Neural cell (in vitro differentiated cells): ENCODE measurements at regions not wholly inside any gene's neighbourhood (a gene's known extent, or its start where the extent isn't known, plus 50 kb on each side); places are given as distances from the start of the nearest gene placed in this dataset.

Source experiments
- EP300 ChIP-seq: fragments of 450-650 bp; conservative IDR thresholded peaks from 2 replicates; pipeline ENCODE4 v1.6.1; 2014; ENCODE audit warnings: antibody characterized with exemption, mild to moderate bottlenecking, moderate library complexity; ENCODE audit not compliant: poor library complexity, severe bottlenecking
- EZH2 ChIP-seq: fragments of 200-600, 300-800 bp; shearing (Covaris generic), sonication (generic); IDR thresholded peaks from 2 replicates; pipeline ENCODE4 v1.6.1; 2014; ENCODE audit warnings: antibody characterized with exemption, low read length, borderline replicate concordance, mild to moderate bottlenecking; ENCODE audit not compliant: insufficient read depth, poor library complexity, severe bottlenecking
- MXI1 ChIP-seq: fragments of 450-650 bp; conservative IDR thresholded peaks from 2 replicates; pipeline ENCODE4 v1.6.1; 2014; ENCODE audit warnings: antibody characterized with exemption, mild to moderate bottlenecking; ENCODE audit not compliant: poor library complexity, severe bottlenecking
- POLR2AphosphoS5 ChIP-seq: IDR thresholded peaks from 2 replicates; pipeline ENCODE4 v1.6.1; 2012
- RAD21 ChIP-seq: fragments of 450-650 bp; conservative IDR thresholded peaks from 2 replicates; pipeline ENCODE4 v1.6.1; 2014; ENCODE audit warnings: antibody characterized with exemption, mild to moderate bottlenecking, moderate library complexity
- REST ChIP-seq: IDR thresholded peaks from 2 replicates; pipeline ENCODE4 v1.6.1; 2012; ENCODE audit warnings: borderline replicate concordance
- SMC3 ChIP-seq: fragments of 450-650 bp; conservative IDR thresholded peaks from 2 replicates; pipeline ENCODE4 v1.6.1; 2014; ENCODE audit warnings: antibody characterized with exemption, mild to moderate bottlenecking, moderate library complexity; ENCODE audit not compliant: poor library complexity
- TAF1 ChIP-seq: IDR thresholded peaks from 2 replicates; pipeline ENCODE4 v1.6.1; 2012; ENCODE audit warnings: low read depth
- TF ChIP-seq, protein P1 (sequence below): fragments of 450-650 bp; IDR thresholded peaks from 2 replicates; pipeline ENCODE4 v1.5.1; 2014; ENCODE audit warnings: antibody characterized with exemption, mild to moderate bottlenecking, moderate library complexity; ENCODE audit not compliant: poor library complexity, severe bottlenecking

- TF ChIP-seq REST (no peak), POLR2AphosphoS5 (no peak), EZH2 (no peak), TAF1 (no peak), EP300 (no peak), MXI1 (no peak), RAD21 (no peak), SMC3 (no peak)
- TF ChIP-seq, protein P1, sequence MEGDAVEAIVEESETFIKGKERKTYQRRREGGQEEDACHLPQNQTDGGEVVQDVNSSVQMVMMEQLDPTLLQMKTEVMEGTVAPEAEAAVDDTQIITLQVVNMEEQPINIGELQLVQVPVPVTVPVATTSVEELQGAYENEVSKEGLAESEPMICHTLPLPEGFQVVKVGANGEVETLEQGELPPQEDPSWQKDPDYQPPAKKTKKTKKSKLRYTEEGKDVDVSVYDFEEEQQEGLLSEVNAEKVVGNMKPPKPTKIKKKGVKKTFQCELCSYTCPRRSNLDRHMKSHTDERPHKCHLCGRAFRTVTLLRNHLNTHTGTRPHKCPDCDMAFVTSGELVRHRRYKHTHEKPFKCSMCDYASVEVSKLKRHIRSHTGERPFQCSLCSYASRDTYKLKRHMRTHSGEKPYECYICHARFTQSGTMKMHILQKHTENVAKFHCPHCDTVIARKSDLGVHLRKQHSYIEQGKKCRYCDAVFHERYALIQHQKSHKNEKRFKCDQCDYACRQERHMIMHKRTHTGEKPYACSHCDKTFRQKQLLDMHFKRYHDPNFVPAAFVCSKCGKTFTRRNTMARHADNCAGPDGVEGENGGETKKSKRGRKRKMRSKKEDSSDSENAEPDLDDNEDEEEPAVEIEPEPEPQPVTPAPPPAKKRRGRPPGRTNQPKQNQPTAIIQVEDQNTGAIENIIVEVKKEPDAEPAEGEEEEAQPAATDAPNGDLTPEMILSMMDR, result no peak
Observed at GRCh38 chr18:30440351-30440750, 602.2 kb downstream of the DSC3 start.
